H1 (cell line): ENCODE measurements at regions not wholly inside any gene's neighbourhood (a gene's known extent, or its start where the extent isn't known, plus 50 kb on each side); places are given as distances from the start of the nearest gene placed in this dataset.

ENCODE experiments used
- CBX5 ChIP-seq: fragments of 300-800, 300-1000 bp; sonication (generic); IDR thresholded peaks from 2 replicates; pipeline ENCODE4 v1.7.1; 2016; ENCODE audit warnings: antibody characterized with exemption, low read length, low read depth
- CHD7 ChIP-seq: fragments of 300-600 bp; sonication (generic); IDR thresholded peaks from 2 replicates; pipeline ENCODE4 v1.7.1; 2012; ENCODE audit warnings: low read length, moderate library complexity, mild to moderate bottlenecking, inconsistent platforms; ENCODE audit not compliant: insufficient replicate concordance
- CTBP2 ChIP-seq: IDR thresholded peaks from 2 replicates; pipeline ENCODE4 v1.7.0; 2011; ENCODE audit warnings: borderline replicate concordance, mild to moderate bottlenecking, moderate library complexity, mixed read lengths, low read length; ENCODE audit not compliant: insufficient read depth, insufficient read length
- GABPA ChIP-seq: IDR thresholded peaks from 2 replicates; pipeline ENCODE4 v1.6.1; 2011; ENCODE audit warnings: mild to moderate bottlenecking, low read length, moderate library complexity, borderline replicate concordance; ENCODE audit not compliant: insufficient read depth
- HDAC2 ChIP-seq, 2 experiments: fragments of 300-600 bp in 1 of 2; sonication (generic) in 1 of 2; IDR thresholded peaks; 2 replicates each; pipeline ENCODE4 v1.6.1; 2011 to 2012; ENCODE audit warnings: low read depth in 2 of 2, low read length in 2 of 2, mild to moderate bottlenecking in 2 of 2, moderate library complexity in 2 of 2, borderline replicate concordance in 1 of 2, inconsistent platforms in 1 of 2
- POLR2AphosphoS5 ChIP-seq: IDR thresholded peaks from 2 replicates; pipeline ENCODE4 v1.6.1; 2011; ENCODE audit warnings: low read depth, low read length
- RXRA ChIP-seq: IDR thresholded peaks from 2 replicates; pipeline ENCODE4 v1.6.1; 2011; ENCODE audit warnings: low read depth, mild to moderate bottlenecking, low read length, moderate library complexity; ENCODE audit not compliant: insufficient read depth
- SIN3A ChIP-seq, 2 experiments: IDR thresholded peaks in 1 of 2; conservative IDR thresholded peaks in 1 of 2; 2 replicates each; pipeline ENCODE4 v1.6.1; 2011 to 2012; ENCODE audit warnings: low read length in 2 of 2, improper control_type of control experiment in 1 of 2, low read depth in 1 of 2, mild to moderate bottlenecking in 1 of 2
- SP4 ChIP-seq: IDR thresholded peaks from 2 replicates; pipeline ENCODE4 v1.6.1; 2012; ENCODE audit warnings: low read length, inconsistent platforms
- YY1 ChIP-seq: IDR thresholded peaks from 2 replicates; pipeline ENCODE4 v1.6.1; 2011; ENCODE audit warnings: low read depth, mild to moderate bottlenecking, low read length
- TF ChIP-seq, protein P1 (sequence below): IDR thresholded peaks from 2 replicates; pipeline ENCODE4 v1.6.1; 2012; ENCODE audit warnings: inconsistent platforms

GRCh38 chr10:9416331-9416730, 1361.8 kb downstream of the GATA3 start (continued):
- TF ChIP-seq CHD7, result no peak
- TF ChIP-seq POLR2AphosphoS5, result no peak
- TF ChIP-seq SP4, result no peak
- TF ChIP-seq RXRA, result no peak
- TF ChIP-seq CTBP2, result no peak
- TF ChIP-seq YY1, result no peak
- TF ChIP-seq, protein P1, sequence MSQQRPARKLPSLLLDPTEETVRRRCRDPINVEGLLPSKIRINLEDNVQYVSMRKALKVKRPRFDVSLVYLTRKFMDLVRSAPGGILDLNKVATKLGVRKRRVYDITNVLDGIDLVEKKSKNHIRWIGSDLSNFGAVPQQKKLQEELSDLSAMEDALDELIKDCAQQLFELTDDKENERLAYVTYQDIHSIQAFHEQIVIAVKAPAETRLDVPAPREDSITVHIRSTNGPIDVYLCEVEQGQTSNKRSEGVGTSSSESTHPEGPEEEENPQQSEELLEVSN, result no peak
- no peak for TF ChIP-seq HDAC2 (IDR thresholded peaks at IDR 0.05; ENCODE audit: borderline replicate concordance in 1 of 2, low read depth in 2 of 2, low read length in 2 of 2)
- TF ChIP-seq GABPA, result no peak
- no peak for TF ChIP-seq SIN3A (conservative IDR thresholded peaks at IDR 0.05 in 1 of 2, IDR thresholded peaks at IDR 0.05 in 1 of 2; ENCODE audit: low read depth in 1 of 2, low read length in 2 of 2)
- TF ChIP-seq CBX5, result no peak
